Vagina (tissue), 2 donors: ENCODE measurements at regions not wholly inside any gene's neighbourhood (a gene's known extent, or its start where the extent isn't known, plus 50 kb on each side); places are given as distances from the start of the nearest gene placed in this dataset.

Source experiments
- DNase-seq, 2 donors: peaks; one replicate each; pipeline ENCODE4 v3.0.0-alpha.2; 2017; ENCODE audit errors: extremely low spot score in 2 of 2
- H3K27ac ChIP-seq: fragments of 200-600 bp; sonication (generic); one replicate; pipeline ENCODE4 v1.5.1; 2019
- H3K27me3 ChIP-seq: fragments of 200-600 bp; sonication (generic); one replicate; pipeline ENCODE4 v1.5.1; 2019
- H3K36me3 ChIP-seq, 2 donors: fragments of 200-600 bp; sonication (generic); one replicate each; pipeline ENCODE4 v1.5.1; 2017 to 2019
- H3K4me1 ChIP-seq: fragments of 200-600 bp; sonication (generic); one replicate; pipeline ENCODE4 v1.5.1; 2019
- H3K4me3 ChIP-seq, 2 donors: fragments of 200-600 bp; sonication (generic); 1 replicate in 1 of 2; 2 replicates in 1 of 2; pipeline ENCODE4 v1.5.1; 2016 to 2019
- H3K9me3 ChIP-seq: fragments of 200-600 bp; sonication (generic); one replicate; pipeline ENCODE4 v1.5.1; 2019
- POLR2A ChIP-seq, 2 donors: fragments of 450-650 bp; IDR thresholded peaks; one replicate each; pipeline ENCODE4 v1.6.1; 2017; ENCODE audit warnings: antibody characterized with exemption in 2 of 2, mild to moderate bottlenecking in 2 of 2, moderate library complexity in 2 of 2
- POLR2AphosphoS5 ChIP-seq, 2 donors: sonication (generic); formaldehyde crosslinking; IDR thresholded peaks; one replicate each; pipeline ENCODE4 v1.9.0; 2017; ENCODE audit warnings: antibody characterized with exemption in 2 of 2, mild to moderate bottlenecking in 2 of 2, low read depth in 1 of 2; ENCODE audit not compliant: insufficient read depth in 1 of 2
- intact Hi-C: fragments of 100-400 bp; cut with DNase I; formaldehyde crosslinking; loops from one replicate; pipeline ENCODE4 v1.15.1; 2023
- TF ChIP-seq, protein P1 (sequence below), 3 experiments: fragments of 450-650 bp in 2 of 3; fragments of 200-600 bp in 1 of 3; sonication (generic) in 1 of 3; IDR thresholded peaks; one replicate each; pipeline ENCODE4 v1.5.1; 2017 to 2019; ENCODE audit warnings: antibody characterized with exemption in 3 of 3, mild to moderate bottlenecking in 2 of 3, moderate library complexity in 2 of 3

DNA sequence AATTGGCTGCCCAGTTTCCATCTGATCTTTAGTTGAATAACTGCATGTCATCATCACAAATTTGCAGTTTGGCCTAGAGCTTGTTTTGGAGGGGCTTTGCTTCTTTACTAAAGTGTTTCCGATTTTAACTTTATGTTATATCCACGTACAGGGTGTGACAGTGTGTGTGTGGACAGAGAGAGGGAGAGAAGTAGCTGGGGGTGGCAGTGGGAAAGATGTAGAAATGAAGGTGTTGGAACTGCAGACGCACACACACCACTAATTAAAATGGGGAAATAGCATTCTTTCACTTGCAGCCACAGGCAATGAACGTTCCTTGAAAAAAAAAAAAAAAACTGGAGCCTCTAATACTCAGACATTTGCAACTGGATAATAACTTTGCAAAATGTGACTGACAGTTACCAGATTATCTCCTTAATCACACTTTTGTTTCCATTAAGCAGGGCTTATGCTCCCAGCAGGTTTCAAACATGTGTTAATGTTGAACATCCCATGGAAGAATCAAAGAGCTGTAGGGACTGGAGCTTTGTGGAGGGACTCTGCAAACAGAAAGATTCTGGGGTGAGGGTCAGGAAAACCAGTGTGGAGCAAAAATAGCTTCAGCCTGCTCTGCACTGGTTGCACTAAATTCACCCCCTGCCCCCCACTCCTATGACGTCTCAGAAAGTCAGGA, 238.1 kb upstream of the TENM4 start:
- Histone ChIP-seq H3K36me3 (no peaks in the 10 kb centered on the region), H3K4me1 (no peaks in the 10 kb centered on the region), H3K27me3 (no peaks in the 10 kb centered on the region), H3K4me3 (no peak overlapping the region), H3K9me3 (no peaks in the 10 kb centered on the region), H3K27ac (no peak overlapping the region)
- TF ChIP-seq, protein P1, sequence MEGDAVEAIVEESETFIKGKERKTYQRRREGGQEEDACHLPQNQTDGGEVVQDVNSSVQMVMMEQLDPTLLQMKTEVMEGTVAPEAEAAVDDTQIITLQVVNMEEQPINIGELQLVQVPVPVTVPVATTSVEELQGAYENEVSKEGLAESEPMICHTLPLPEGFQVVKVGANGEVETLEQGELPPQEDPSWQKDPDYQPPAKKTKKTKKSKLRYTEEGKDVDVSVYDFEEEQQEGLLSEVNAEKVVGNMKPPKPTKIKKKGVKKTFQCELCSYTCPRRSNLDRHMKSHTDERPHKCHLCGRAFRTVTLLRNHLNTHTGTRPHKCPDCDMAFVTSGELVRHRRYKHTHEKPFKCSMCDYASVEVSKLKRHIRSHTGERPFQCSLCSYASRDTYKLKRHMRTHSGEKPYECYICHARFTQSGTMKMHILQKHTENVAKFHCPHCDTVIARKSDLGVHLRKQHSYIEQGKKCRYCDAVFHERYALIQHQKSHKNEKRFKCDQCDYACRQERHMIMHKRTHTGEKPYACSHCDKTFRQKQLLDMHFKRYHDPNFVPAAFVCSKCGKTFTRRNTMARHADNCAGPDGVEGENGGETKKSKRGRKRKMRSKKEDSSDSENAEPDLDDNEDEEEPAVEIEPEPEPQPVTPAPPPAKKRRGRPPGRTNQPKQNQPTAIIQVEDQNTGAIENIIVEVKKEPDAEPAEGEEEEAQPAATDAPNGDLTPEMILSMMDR (IDR thresholded peaks at IDR 0.05): no peak
- TF ChIP-seq POLR2AphosphoS5 (IDR thresholded peaks at IDR 0.05; ENCODE audit: insufficient read depth in 1 of 2, low read depth in 1 of 2) (no peak), POLR2A (IDR thresholded peaks at IDR 0.05) (no peak)
- DNase-seq: peak in 1 of 2 donors; percentile 37
- intact Hi-C loops: no loop called here

DNA sequence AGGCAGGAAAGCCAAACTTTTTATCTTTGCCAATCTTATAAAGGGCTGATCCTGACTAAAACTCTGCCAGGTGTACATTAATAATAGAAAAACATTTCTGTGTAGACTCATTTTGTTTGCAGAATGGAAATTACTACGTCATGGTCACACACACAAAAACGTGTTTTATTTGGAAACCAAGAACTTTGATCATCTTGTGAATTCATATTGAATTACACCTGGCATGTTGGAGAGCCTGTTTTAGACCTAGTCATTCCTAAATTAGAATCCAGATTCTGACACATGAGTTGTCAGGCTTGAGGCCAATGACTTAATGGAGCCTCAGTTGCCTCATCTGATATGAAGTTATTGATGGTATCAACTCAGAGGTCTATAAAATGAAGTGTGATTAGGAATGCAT, 235.6 kb upstream of the TENM4 start:
- Histone ChIP-seq H3K4me1 (peaks cover 3% of the 10 kb centered on the region), H3K4me3 (no peak overlapping the region), H3K36me3 (no peaks in the 10 kb centered on the region), H3K27ac (no peak overlapping the region), H3K9me3 (no peaks in the 10 kb centered on the region), H3K27me3 (no peaks in the 10 kb centered on the region)
- no peak for DNase-seq
- TF ChIP-seq, protein P1 (IDR thresholded peaks at IDR 0.05): no peak
- no peak for TF ChIP-seq POLR2AphosphoS5 (IDR thresholded peaks at IDR 0.05; ENCODE audit: insufficient read depth in 1 of 2, low read depth in 1 of 2)
- intact Hi-C loops: no loop called here

DNA sequence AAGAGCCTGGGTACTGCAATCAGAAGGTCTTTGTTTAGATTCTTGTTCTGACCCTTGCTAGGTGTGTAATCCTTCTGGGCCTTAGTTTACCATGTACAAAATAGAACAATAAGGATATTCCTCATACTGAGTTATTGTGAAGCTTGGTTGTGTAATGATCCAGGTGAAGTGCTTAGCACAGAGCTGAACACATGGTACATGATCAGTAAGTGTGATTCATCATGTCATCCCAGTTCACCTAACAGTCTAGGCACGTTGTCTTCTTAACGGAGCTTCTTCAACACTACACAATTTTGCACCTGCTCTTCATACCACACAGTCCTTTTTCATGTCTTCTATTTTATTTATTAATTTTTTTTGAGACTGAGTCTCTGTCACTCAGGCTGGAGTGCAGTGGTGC, 234.3 kb upstream of the TENM4 start:
- Histone ChIP-seq H3K27ac (no peak overlapping the region), H3K4me1 (peaks cover 11% of the 10 kb centered on the region), H3K36me3 (no peaks in the 10 kb centered on the region), H3K9me3 (no peaks in the 10 kb centered on the region), H3K27me3 (no peaks in the 10 kb centered on the region), H3K4me3 (no peak overlapping the region)
- intact Hi-C loops: no loop called here
- DNase-seq: no peak
- TF ChIP-seq POLR2AphosphoS5 (IDR thresholded peaks at IDR 0.05; ENCODE audit: insufficient read depth in 1 of 2, low read depth in 1 of 2): peak in 1 of 2 donors; percentile 23
- no peak for TF ChIP-seq POLR2A (IDR thresholded peaks at IDR 0.05)

DNA sequence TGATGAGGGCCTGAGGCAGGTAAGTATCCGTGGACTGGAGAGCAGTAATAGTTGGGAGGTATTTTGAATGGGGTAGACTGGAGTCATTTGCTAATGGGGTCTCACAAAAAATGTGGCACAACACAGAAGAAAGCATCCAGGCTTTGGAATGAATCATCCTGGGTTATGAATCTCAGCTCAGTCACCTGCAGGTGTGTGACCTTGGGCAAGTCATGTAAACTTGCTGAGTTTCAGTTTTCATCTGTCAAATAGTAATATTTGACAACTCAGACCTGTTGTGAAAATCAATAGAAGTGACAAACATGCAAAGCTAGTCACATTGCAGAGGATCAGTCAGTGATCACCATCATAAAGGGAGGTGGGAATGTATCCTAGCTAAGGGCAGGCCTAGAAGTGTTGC, 232.0 kb upstream of the TENM4 start:
- H3K27ac ChIP-seq: no peak overlapping the region
- no peak overlapping the region for H3K4me3 ChIP-seq
- no peaks in the 10 kb centered on the region for H3K9me3 ChIP-seq
- TF ChIP-seq, protein P1 (IDR thresholded peaks at IDR 0.05): no peak
- TF ChIP-seq POLR2AphosphoS5 (IDR thresholded peaks at IDR 0.05; ENCODE audit: insufficient read depth in 1 of 2, low read depth in 1 of 2) (no peak), POLR2A (IDR thresholded peaks at IDR 0.05) (no peak)
- peaks cover 11% of the 10 kb centered on the region for H3K4me1 ChIP-seq
- H3K27me3 ChIP-seq: no peaks in the 10 kb centered on the region
- intact Hi-C loops: no loop called here
- no peak for DNase-seq
- H3K36me3 ChIP-seq: no peaks in the 10 kb centered on the region

DNA sequence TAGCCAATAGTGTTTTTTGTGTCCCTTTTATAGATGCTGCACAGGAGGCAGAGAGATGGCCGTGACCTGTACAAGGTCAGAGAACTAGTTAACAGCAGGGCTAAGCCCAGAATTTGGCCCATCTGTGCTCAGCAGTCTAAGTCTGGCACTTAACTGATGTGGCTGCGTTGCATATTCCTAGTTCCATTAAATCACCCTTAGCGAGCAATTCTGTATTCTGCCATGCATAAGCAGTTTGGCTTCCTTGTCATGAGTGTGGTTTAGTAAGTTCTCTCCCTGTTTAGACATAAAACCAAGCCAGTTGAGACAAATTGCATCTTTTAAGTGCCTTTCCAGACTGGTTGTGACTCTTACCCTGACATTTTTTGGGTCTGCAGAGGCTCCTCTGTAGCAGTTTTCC, 230.6 kb upstream of the TENM4 start:
- TF ChIP-seq, protein P1 (IDR thresholded peaks at IDR 0.05): no peak
- TF ChIP-seq POLR2A (IDR thresholded peaks at IDR 0.05): no peak
- no peak for TF ChIP-seq POLR2AphosphoS5 (IDR thresholded peaks at IDR 0.05; ENCODE audit: insufficient read depth in 1 of 2, low read depth in 1 of 2)
- DNase-seq: no peak
- intact Hi-C loops: no loop called here
- no peaks in the 10 kb centered on the region for H3K36me3 ChIP-seq
- no peak overlapping the region for H3K4me3 ChIP-seq
- H3K27ac ChIP-seq: no peak overlapping the region
- no peaks in the 10 kb centered on the region for H3K27me3 ChIP-seq
- H3K9me3 ChIP-seq: no peaks in the 10 kb centered on the region
- peaks cover 20% of the 10 kb centered on the region for H3K4me1 ChIP-seq
